ENCODE measurements at regions not wholly inside any gene's neighbourhood (a gene's known extent, or its start where the extent isn't known, plus 50 kb on each side); places are given as distances from the start of the nearest gene placed in this dataset.

DNA sequence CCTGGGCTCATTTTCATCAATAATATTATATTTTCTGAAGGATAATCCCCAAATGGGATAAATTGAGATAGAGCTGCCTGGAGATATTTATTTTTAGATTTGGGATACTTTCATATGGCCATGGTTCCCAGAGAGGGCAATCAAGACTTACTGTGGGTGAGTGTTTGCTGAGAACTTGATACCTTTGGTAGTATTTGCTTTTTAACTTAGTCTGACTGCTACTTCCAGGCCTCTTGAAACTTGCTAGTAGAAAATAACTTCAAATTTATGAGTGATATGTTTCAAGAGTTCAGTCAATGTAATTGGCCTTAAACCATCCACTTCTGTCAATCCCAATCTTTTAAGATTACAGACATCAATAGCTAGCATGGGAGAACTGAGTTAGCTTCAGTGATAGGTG, 181.6 kb upstream of the POU3F4 start:
- Histone ChIP-seq H3K4me3 (ENCODE audit: low read depth, low read length) (no peak overlapping the region), H3K36me3 (ENCODE audit: control insufficient read depth, insufficient read depth, low read length) (no peaks in the 10 kb centered on the region), H3K27me3 (ENCODE audit: control insufficient read depth, insufficient read depth, low read length) (no peaks in the 10 kb centered on the region)
- POLR2A ChIA-PET: no interaction called here
- DNase-seq (ENCODE audit: low read depth): no peak
- TF ChIP-seq, protein P1, sequence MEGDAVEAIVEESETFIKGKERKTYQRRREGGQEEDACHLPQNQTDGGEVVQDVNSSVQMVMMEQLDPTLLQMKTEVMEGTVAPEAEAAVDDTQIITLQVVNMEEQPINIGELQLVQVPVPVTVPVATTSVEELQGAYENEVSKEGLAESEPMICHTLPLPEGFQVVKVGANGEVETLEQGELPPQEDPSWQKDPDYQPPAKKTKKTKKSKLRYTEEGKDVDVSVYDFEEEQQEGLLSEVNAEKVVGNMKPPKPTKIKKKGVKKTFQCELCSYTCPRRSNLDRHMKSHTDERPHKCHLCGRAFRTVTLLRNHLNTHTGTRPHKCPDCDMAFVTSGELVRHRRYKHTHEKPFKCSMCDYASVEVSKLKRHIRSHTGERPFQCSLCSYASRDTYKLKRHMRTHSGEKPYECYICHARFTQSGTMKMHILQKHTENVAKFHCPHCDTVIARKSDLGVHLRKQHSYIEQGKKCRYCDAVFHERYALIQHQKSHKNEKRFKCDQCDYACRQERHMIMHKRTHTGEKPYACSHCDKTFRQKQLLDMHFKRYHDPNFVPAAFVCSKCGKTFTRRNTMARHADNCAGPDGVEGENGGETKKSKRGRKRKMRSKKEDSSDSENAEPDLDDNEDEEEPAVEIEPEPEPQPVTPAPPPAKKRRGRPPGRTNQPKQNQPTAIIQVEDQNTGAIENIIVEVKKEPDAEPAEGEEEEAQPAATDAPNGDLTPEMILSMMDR (IDR thresholded peaks at IDR 0.05; ENCODE audit: insufficient read depth, low read depth, low read length): no peak
- CTCF ChIA-PET: no interaction called here

DNA sequence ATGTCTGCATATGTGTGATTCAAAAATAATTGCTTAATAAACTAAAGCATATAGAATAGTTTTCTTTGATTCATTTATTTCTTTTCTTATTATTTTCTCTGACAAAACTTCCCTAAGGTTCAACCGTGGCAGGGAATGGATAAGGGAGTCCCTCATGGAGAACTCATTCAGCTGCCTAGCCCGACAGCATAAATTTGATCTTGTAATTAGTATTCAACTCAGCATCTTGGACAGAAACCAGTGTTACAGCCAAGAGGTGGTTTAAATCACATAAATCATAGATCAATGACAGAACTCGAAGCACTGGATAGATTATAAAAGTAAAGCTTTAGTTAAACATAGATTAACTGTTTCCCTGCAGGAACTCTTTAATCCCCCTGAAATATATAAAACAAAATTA, 174.3 kb upstream of the POU3F4 start:
- CTCF ChIA-PET: interaction anchor here (0.6 kb wide), 1 partner anchor 74 kb away, joined by 3 read pairs; no protein-coding TSS in a partner anchor
- Histone ChIP-seq H3K4me3 (ENCODE audit: low read depth, low read length) (no peak overlapping the region), H3K27me3 (ENCODE audit: control insufficient read depth, insufficient read depth, low read length) (no peaks in the 10 kb centered on the region), H3K36me3 (ENCODE audit: control insufficient read depth, insufficient read depth, low read length) (no peaks in the 10 kb centered on the region)
- TF ChIP-seq, protein P1 (IDR thresholded peaks at IDR 0.05; ENCODE audit: insufficient read depth, low read depth, low read length): no peak
- POLR2A ChIA-PET: no interaction called here
- no peak for DNase-seq (ENCODE audit: low read depth)

DNA sequence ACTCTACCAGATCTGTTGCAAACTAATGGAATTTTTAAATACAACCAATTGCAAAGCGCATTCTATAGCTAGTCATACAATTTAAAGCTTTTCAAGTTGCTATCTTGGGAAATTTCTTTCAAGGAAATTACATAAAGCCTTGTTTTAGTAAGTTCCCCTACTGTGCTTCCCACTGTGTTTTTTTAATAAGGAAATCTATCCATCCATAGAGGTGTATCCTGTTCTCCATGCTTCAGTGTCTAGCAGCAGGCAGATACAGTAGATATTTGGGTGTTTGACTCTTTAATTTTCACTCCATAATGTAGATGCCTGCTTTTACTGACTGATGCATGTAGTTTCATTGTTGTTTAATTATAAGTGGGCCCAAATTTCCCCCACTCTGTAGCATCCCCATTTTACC, 171.6 kb upstream of the POU3F4 start:
- ChIA-PET POLR2A (no interaction called here), CTCF (no interaction called here)
- TF ChIP-seq, protein P1 (IDR thresholded peaks at IDR 0.05; ENCODE audit: insufficient read depth, low read depth, low read length): no peak
- Histone ChIP-seq H3K27me3 (ENCODE audit: control insufficient read depth, insufficient read depth, low read length) (no peaks in the 10 kb centered on the region), H3K4me3 (ENCODE audit: low read depth, low read length) (no peak overlapping the region), H3K36me3 (ENCODE audit: control insufficient read depth, insufficient read depth, low read length) (no peaks in the 10 kb centered on the region)
- no peak for DNase-seq (ENCODE audit: low read depth)

DNA sequence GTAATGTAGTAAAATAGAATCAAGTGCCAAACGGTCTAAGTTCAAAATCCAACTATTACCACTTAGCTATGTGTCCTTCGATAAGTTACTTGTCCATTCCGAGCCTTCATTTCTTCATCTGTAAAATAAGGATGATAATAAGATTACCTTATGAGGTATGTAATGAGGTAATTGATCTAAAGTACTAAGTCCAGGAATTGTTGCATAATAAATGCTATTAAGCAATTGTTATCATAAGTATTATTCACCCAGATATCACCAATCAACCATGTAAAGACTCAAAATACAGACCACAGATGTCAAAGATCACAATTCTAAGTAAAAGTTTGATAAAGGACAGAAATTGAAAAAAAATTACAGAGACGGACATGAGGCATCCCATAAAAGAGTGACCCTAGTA, 168.4 kb upstream of the POU3F4 start:
- ChIA-PET CTCF (no interaction called here), POLR2A (no interaction called here)
- no peak for DNase-seq (ENCODE audit: low read depth)
- TF ChIP-seq, protein P1 (IDR thresholded peaks at IDR 0.05; ENCODE audit: insufficient read depth, low read depth, low read length): no peak
- Histone ChIP-seq H3K27me3 (ENCODE audit: control insufficient read depth, insufficient read depth, low read length) (no peaks in the 10 kb centered on the region), H3K4me3 (ENCODE audit: low read depth, low read length) (no peak overlapping the region), H3K36me3 (ENCODE audit: control insufficient read depth, insufficient read depth, low read length) (no peaks in the 10 kb centered on the region)

DNA sequence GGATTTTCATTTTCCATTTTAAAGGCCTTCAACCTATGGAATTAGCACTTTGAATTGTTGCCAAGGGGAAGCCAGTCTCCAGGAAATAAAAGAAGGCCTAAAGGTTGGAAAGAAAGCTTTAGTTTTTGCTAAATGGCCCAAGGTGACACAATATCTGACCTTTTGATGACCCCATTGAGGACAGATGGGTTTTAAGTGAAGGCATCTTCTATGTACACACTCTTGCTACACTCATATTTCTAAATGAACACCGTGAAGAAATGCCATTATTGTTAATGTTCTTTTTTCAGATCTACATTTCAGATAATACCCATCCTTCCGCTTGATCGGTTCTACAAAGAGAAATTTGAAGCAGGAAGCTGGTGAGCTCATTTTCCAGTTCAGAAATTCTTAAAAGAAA, 162.8 kb upstream of the POU3F4 start:
- CTCF ChIA-PET: no interaction called here

More for the DNA sequence above, 162.8 kb upstream of the POU3F4 start:
- TF ChIP-seq, protein P1 (IDR thresholded peaks at IDR 0.05; ENCODE audit: insufficient read depth, low read depth, low read length): no peak
- Histone ChIP-seq H3K27me3 (ENCODE audit: control insufficient read depth, insufficient read depth, low read length) (no peaks in the 10 kb centered on the region), H3K4me3 (ENCODE audit: low read depth, low read length) (no peak overlapping the region), H3K36me3 (ENCODE audit: control insufficient read depth, insufficient read depth, low read length) (no peaks in the 10 kb centered on the region)
- DNase-seq (ENCODE audit: low read depth): no peak
- POLR2A ChIA-PET: no interaction called here

All from BJ (cell line).